ENCODE measurements at regions not wholly inside any gene's neighbourhood (a gene's known extent, or its start where the extent isn't known, plus 50 kb on each side); places are given as distances from the start of the nearest gene placed in this dataset.
"Not testable (repeated sequence)": the region's sequence is repeated elsewhere in the genome, so short reads cannot be mapped to it uniquely, and the experiment has no call there.

GRCh38 chr21:31424058-31424457 lies 80.0 kb upstream of the TIAM1 start:
- H2AFZ ChIP-seq (ENCODE audit: low read length) = no peak overlapping the region
- H3K36me3 ChIP-seq (ENCODE audit: insufficient read depth, low read length) = no peaks in the 10 kb centered on the region
- no peaks in the 10 kb centered on the region for H4K20me1 ChIP-seq (ENCODE audit: insufficient read depth, low read length)
- no peaks in the 10 kb centered on the region for H3K27me3 ChIP-seq (ENCODE audit: insufficient read depth, low read length)
- no peak for TF ChIP-seq CTCF (IDR thresholded peaks at IDR 0.05; ENCODE audit: extremely low read depth, low read depth, low read length)
- no peak overlapping the region for H3K27ac ChIP-seq (ENCODE audit: low read depth, low read length)
- H3K4me1 ChIP-seq (ENCODE audit: insufficient read depth, low read length) = no peaks in the 10 kb centered on the region
- H3K9me3 ChIP-seq (ENCODE audit: low read depth, low read length) = no peaks in the 10 kb centered on the region
- DNase-seq (ENCODE audit: insufficient read length, low spot score, missing footprints) = no peak
- H3K79me2 ChIP-seq (ENCODE audit: insufficient read depth, low read length) = no peaks in the 10 kb centered on the region
- H3K4me3 ChIP-seq (ENCODE audit: insufficient read depth, low read length) = no peak overlapping the region
- no peak overlapping the region for H3K4me2 ChIP-seq (ENCODE audit: insufficient read depth, low read length)

GRCh38 chr21:31420988-31421387 lies 76.9 kb upstream of the TIAM1 start:
- Histone ChIP-seq H4K20me1 (ENCODE audit: insufficient read depth, low read length) (no peaks in the 10 kb centered on the region), H2AFZ (ENCODE audit: low read length) (no peak overlapping the region), H3K27me3 (ENCODE audit: insufficient read depth, low read length) (no peaks in the 10 kb centered on the region), H3K27ac (ENCODE audit: low read depth, low read length) (no peak overlapping the region), H3K4me1 (ENCODE audit: insufficient read depth, low read length) (no peaks in the 10 kb centered on the region), H3K79me2 (ENCODE audit: insufficient read depth, low read length) (no peaks in the 10 kb centered on the region), H3K9me3 (ENCODE audit: low read depth, low read length) (no peaks in the 10 kb centered on the region), H3K4me3 (ENCODE audit: insufficient read depth, low read length) (no peak overlapping the region), H3K4me2 (ENCODE audit: insufficient read depth, low read length) (no peak overlapping the region), H3K36me3 (ENCODE audit: insufficient read depth, low read length) (no peaks in the 10 kb centered on the region)
- DNase-seq (ENCODE audit: insufficient read length, low spot score, missing footprints) = no peak
- no peak for TF ChIP-seq CTCF (IDR thresholded peaks at IDR 0.05; ENCODE audit: extremely low read depth, low read depth, low read length)

- no peak overlapping the region for H3K27ac ChIP-seq (ENCODE audit: low read depth, low read length)
- H3K36me3 ChIP-seq (ENCODE audit: insufficient read depth, low read length) = no peaks in the 10 kb centered on the region
- no peaks in the 10 kb centered on the region for H3K27me3 ChIP-seq (ENCODE audit: insufficient read depth, low read length)
- H3K9me3 ChIP-seq (ENCODE audit: low read depth, low read length) = no peaks in the 10 kb centered on the region
- H3K4me1 ChIP-seq (ENCODE audit: insufficient read depth, low read length) = no peaks in the 10 kb centered on the region
- no peaks in the 10 kb centered on the region for H4K20me1 ChIP-seq (ENCODE audit: insufficient read depth, low read length)
- no peak overlapping the region for H2AFZ ChIP-seq (ENCODE audit: low read length)
- H3K4me3 ChIP-seq (ENCODE audit: insufficient read depth, low read length) = no peak overlapping the region
- no peaks in the 10 kb centered on the region for H3K79me2 ChIP-seq (ENCODE audit: insufficient read depth, low read length)
- H3K4me2 ChIP-seq (ENCODE audit: insufficient read depth, low read length) = no peak overlapping the region
- TF ChIP-seq CTCF (IDR thresholded peaks at IDR 0.05; ENCODE audit: extremely low read depth, low read depth, low read length) = no peak
- no peak for DNase-seq (ENCODE audit: insufficient read length, low spot score, missing footprints)
Observed at GRCh38 chr21:31420354-31420753, 76.3 kb upstream of the TIAM1 start.

- Histone ChIP-seq H3K36me3 (ENCODE audit: insufficient read depth, low read length) (no peaks in the 10 kb centered on the region), H3K9me3 (ENCODE audit: low read depth, low read length) (no peaks in the 10 kb centered on the region), H3K4me1 (ENCODE audit: insufficient read depth, low read length) (no peaks in the 10 kb centered on the region), H2AFZ (ENCODE audit: low read length) (no peak overlapping the region), H3K27me3 (ENCODE audit: insufficient read depth, low read length) (no peaks in the 10 kb centered on the region), H3K4me3 (ENCODE audit: insufficient read depth, low read length) (no peak overlapping the region), H3K27ac (ENCODE audit: low read depth, low read length) (no peak overlapping the region), H4K20me1 (ENCODE audit: insufficient read depth, low read length) (no peaks in the 10 kb centered on the region), H3K79me2 (ENCODE audit: insufficient read depth, low read length) (no peaks in the 10 kb centered on the region), H3K4me2 (ENCODE audit: insufficient read depth, low read length) (no peak overlapping the region)
- no peak for TF ChIP-seq CTCF (IDR thresholded peaks at IDR 0.05; ENCODE audit: extremely low read depth, low read depth, low read length)
- DNase-seq (ENCODE audit: insufficient read length, low spot score, missing footprints) = no peak
Observed at GRCh38 chr21:31418377-31419001, 74.4 kb upstream of the TIAM1 start.

GRCh38 chr21:31417214-31417613 lies 73.2 kb upstream of the TIAM1 start:
- not testable (repeated sequence) for H2AFZ ChIP-seq (ENCODE audit: low read length); H3K36me3 ChIP-seq (ENCODE audit: insufficient read depth, low read length); H3K4me3 ChIP-seq (ENCODE audit: insufficient read depth, low read length); H3K4me2 ChIP-seq (ENCODE audit: insufficient read depth, low read length); DNase-seq (ENCODE audit: insufficient read length, low spot score, missing footprints); H3K4me1 ChIP-seq (ENCODE audit: insufficient read depth, low read length); H3K27me3 ChIP-seq (ENCODE audit: insufficient read depth, low read length); H3K9me3 ChIP-seq (ENCODE audit: low read depth, low read length); H3K27ac ChIP-seq (ENCODE audit: low read depth, low read length); H3K79me2 ChIP-seq (ENCODE audit: insufficient read depth, low read length); H4K20me1 ChIP-seq (ENCODE audit: insufficient read depth, low read length)
